PC-3 (cell line): ENCODE measurements at regions not wholly inside any gene's neighbourhood (a gene's known extent, or its start where the extent isn't known, plus 50 kb on each side); places are given as distances from the start of the nearest gene placed in this dataset.

Experiments
- ATAC-seq: fragments of 200-7000 bp; cut with Tn5 transposase; 2 replicates; pipeline ENCODE4 v1.9.1; 2020; ENCODE audit warnings: mild to moderate bottlenecking, moderate library complexity
- BruUV-seq: library from RNA; stranded (reverse); fragments of 400-500 nt; replicated peaks from 2 replicates; lab custom pipeline; 2021; lab: Mats Ljungman, UMichigan
- CTCF ChIA-PET: fragments of 300-600 bp; sonication (Branson Sonifier 250); formaldehyde crosslinking; loops from one replicate; lab custom pipeline; 2022; ENCODE audit warnings: antibody characterized with exemption; lab: Charles Lee
- POLR2A ChIA-PET: fragments of 300-600 bp; sonication (Branson Sonifier 250); formaldehyde crosslinking; loops from one replicate; lab custom pipeline; 2022; ENCODE audit warnings: antibody characterized with exemption; ENCODE audit not compliant: unreplicated experiment; lab: Charles Lee
- DNase-seq: peaks from one replicate; pipeline ENCODE4 v3.0.0-alpha.2; 2015
- H2AFZ ChIP-seq: fragments of 300-600 bp; sonication (generic); 2 replicates; pipeline ENCODE4 v1.6.0; 2016; ENCODE audit warnings: antibody characterized with exemption, low read length
- H3F3A ChIP-seq: fragments of 300-600 bp; sonication (generic); one replicate; pipeline ENCODE4 v1.6.0; 2017; ENCODE audit warnings: antibody characterized with exemption, low read length, control low read depth, mild to moderate bottlenecking; ENCODE audit not compliant: unreplicated experiment
- H3K27ac ChIP-seq: fragments of 300-600 bp; sonication (generic); 2 replicates; pipeline ENCODE4 v1.5.1; 2016; ENCODE audit warnings: mild to moderate bottlenecking, low read length
- H3K27me3 ChIP-seq: fragments of 300-600 bp; sonication (generic); 2 replicates; pipeline ENCODE4 v1.6.1; 2016; ENCODE audit warnings: low read length, mixed read lengths
- H3K36me3 ChIP-seq: fragments of 300-600 bp; sonication (generic); 2 replicates; pipeline ENCODE4 v1.6.1; 2016; ENCODE audit warnings: low read depth, mixed run types, low read length, mixed read lengths
- H3K4me1 ChIP-seq: fragments of 300-600 bp; sonication (generic); 2 replicates; pipeline ENCODE4 v1.5.1; 2016; ENCODE audit warnings: low read length; ENCODE audit not compliant: insufficient read depth
- H3K4me2 ChIP-seq: fragments of 300-600 bp; sonication (generic); 2 replicates; pipeline ENCODE4 v1.6.0; 2016; ENCODE audit warnings: low read length
- H3K4me3 ChIP-seq: fragments of 300-600 bp; sonication (generic); 2 replicates; pipeline ENCODE4 v1.5.1; 2016; ENCODE audit warnings: mild to moderate bottlenecking, low read length, mixed read lengths
- H3K79me2 ChIP-seq: fragments of 300-600 bp; sonication (generic); 2 replicates; pipeline ENCODE4 v1.6.1; 2017; ENCODE audit warnings: low read length, mixed read lengths
- H3K9ac ChIP-seq: fragments of 300-600 bp; sonication (generic); 2 replicates; pipeline ENCODE4 v1.6.0; 2016; ENCODE audit warnings: mild to moderate bottlenecking, low read length
- H3K9me2 ChIP-seq: fragments of 300-600 bp; sonication (generic); replicated peaks from 2 replicates; pipeline ENCODE4 v1.6.1; 2016; ENCODE audit warnings: mixed run types, low read length, mixed read lengths
- H3K9me3 ChIP-seq: fragments of 300-600 bp; sonication (generic); 2 replicates; pipeline ENCODE4 v1.6.1; 2016; ENCODE audit warnings: low read length, mixed read lengths
- H4K20me1 ChIP-seq: fragments of 300-600 bp; sonication (generic); 2 replicates; pipeline ENCODE4 v1.6.1; 2016; ENCODE audit warnings: low read length, mixed read lengths
- CTCF ChIP-seq: fragments of 300-600 bp; sonication (generic); conservative IDR thresholded peaks from 2 replicates; pipeline ENCODE4 v1.5.1; 2017; ENCODE audit warnings: antibody characterized with exemption, low read depth, mild to moderate bottlenecking, low read length
- EZH2 ChIP-seq: fragments of 300-600 bp; sonication (generic); IDR thresholded peaks from one replicate; pipeline ENCODE4 v1.6.1; 2017; ENCODE audit warnings: antibody characterized with exemption, mild to moderate bottlenecking, low read length; ENCODE audit not compliant: unreplicated experiment
- EZH2phosphoT487 ChIP-seq: fragments of 300-600 bp; sonication (generic); IDR thresholded peaks from 2 replicates; pipeline ENCODE4 v1.6.1; 2018; ENCODE audit warnings: mild to moderate bottlenecking, antibody characterized with exemption, low read length, borderline replicate concordance
- intact Hi-C: fragments of 100-400 bp; cut with micrococcal nuclease; formaldehyde crosslinking; loops from 2 replicates; pipeline ENCODE4 v1.9.0; 2023

- no TSS peak for BruUV-seq
- no peaks in the 10 kb centered on the region for H3F3A ChIP-seq
- no peak for TF ChIP-seq EZH2
- no peak for TF ChIP-seq CTCF
- no peak for TF ChIP-seq EZH2phosphoT487
- no peak overlapping the region for H3K9ac ChIP-seq
- intact Hi-C loops, result no loop called here
- no peaks in the 10 kb centered on the region for H4K20me1 ChIP-seq
- no peak overlapping the region for H3K27ac ChIP-seq
- H3K79me2 ChIP-seq, result no peaks in the 10 kb centered on the region
- no peak overlapping the region for H2AFZ ChIP-seq
- ChIA-PET POLR2A (no interaction called here), CTCF (no interaction called here)
- DNase-seq (no peak), ATAC-seq (peak; percentile 32)
- H3K27me3 ChIP-seq, result no peaks in the 10 kb centered on the region
- no peak overlapping the region for H3K4me2 ChIP-seq
- no peaks in the 10 kb centered on the region for H3K36me3 ChIP-seq
- H3K9me2 ChIP-seq, result no peaks in the 10 kb centered on the region
- no peaks in the 10 kb centered on the region for H3K9me3 ChIP-seq
- H3K4me1 ChIP-seq, result peaks cover 10% of the 10 kb centered on the region; the same call in 1 of the 2 replicates
- H3K4me3 ChIP-seq, result no peak overlapping the region
Measured at GRCh38 chr11:23569134-23569533, 708.9 kb upstream of the CCDC179 start.

DNA sequence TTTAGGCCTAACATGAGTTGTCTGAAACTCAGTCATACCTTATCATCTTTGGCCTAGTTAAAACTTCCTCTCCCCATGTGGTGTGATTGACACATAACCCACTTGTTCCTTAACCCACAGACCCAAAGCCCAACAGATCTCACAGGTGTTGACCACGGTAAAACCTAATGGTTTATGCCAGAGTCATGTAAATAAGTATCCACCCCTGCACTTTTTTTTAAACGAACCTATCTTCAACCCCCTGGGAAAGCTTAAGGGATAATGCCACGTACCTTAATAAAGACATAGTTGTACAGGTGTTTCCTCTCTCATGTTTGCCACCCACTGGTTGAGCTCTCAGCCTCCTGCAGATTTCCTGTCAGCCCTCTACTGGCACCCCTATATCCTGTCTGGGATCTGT lies 709.3 kb upstream of the CCDC179 start:
- Histone ChIP-seq H3K9me3 (no peaks in the 10 kb centered on the region), H2AFZ (no peak overlapping the region), H3K27me3 (no peaks in the 10 kb centered on the region), H3K9ac (no peak overlapping the region), H3F3A (no peaks in the 10 kb centered on the region), H4K20me1 (no peaks in the 10 kb centered on the region), H3K4me2 (no peak overlapping the region), H3K36me3 (no peaks in the 10 kb centered on the region), H3K4me3 (no peak overlapping the region), H3K27ac (no peak overlapping the region), H3K4me1 (peaks cover 10% of the 10 kb centered on the region; the same call in 1 of the 2 replicates), H3K79me2 (no peaks in the 10 kb centered on the region), H3K9me2 (no peaks in the 10 kb centered on the region)
- intact Hi-C loops, result no loop called here
- BruUV-seq, result no TSS peak
- TF ChIP-seq CTCF (no peak), EZH2phosphoT487 (no peak), EZH2 (no peak)
- ATAC-seq (no peak), DNase-seq (no peak)
- CTCF ChIA-PET, result no interaction called here
- POLR2A ChIA-PET, result no interaction called here

DNA sequence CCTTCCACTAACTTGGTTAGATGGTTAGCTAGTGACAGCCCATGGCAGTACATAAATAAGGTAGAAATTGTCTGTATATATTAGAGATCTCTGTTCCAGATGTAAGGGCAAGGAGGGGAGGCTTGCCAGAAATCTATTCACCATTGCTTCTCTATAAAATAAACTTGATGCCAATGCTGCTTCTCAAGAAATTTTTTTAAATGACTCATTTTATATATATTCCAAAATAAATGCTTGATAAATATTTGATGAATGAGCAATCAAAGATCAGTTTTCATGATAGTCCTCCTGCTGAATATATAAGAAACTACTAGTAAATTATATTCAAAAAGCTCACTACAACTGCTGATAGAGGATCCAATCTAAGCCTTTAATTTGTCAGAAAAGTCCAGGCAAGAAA lies 710.6 kb upstream of the CCDC179 start:
- Histone ChIP-seq H2AFZ (no peak overlapping the region), H3K4me2 (peak overlapping the region; percentile 2; the same call in 1 of the 2 replicates), H3K4me3 (no peak overlapping the region), H3K9ac (no peak overlapping the region), H3K4me1 (peaks cover 10% of the 10 kb centered on the region; the same call in 1 of the 2 replicates), H3K9me2 (no peaks in the 10 kb centered on the region), H3K27me3 (no peaks in the 10 kb centered on the region), H3K27ac (peak overlapping the region; percentile 18), H3K36me3 (no peaks in the 10 kb centered on the region), H3K79me2 (no peaks in the 10 kb centered on the region), H3K9me3 (no peaks in the 10 kb centered on the region), H3F3A (no peaks in the 10 kb centered on the region), H4K20me1 (no peaks in the 10 kb centered on the region)
- intact Hi-C loops, result no loop called here
- POLR2A ChIA-PET, result no interaction called here
- peak; percentile 80 for ATAC-seq
- peak; percentile 54 for DNase-seq
- CTCF ChIA-PET, result no interaction called here
- no TSS peak for BruUV-seq
- TF ChIP-seq EZH2 (no peak), EZH2phosphoT487 (no peak), CTCF (no peak)
